Choroid plexus epithelial cell (primary cell): ENCODE measurements at regions not wholly inside any gene's neighbourhood (a gene's known extent, or its start where the extent isn't known, plus 50 kb on each side); places are given as distances from the start of the nearest gene placed in this dataset.
"Not testable (repeated sequence)": the region's sequence is repeated elsewhere in the genome, so short reads cannot be mapped to it uniquely, and the experiment has no call there.

ENCODE experiments used
- DNase-seq: peaks from one replicate; pipeline ENCODE4 v3.0.0-alpha.2; 2010; ENCODE audit warnings: low read depth
- H3K4me3 ChIP-seq: 2 replicates; pipeline ENCODE4 v1.5.1; 2011; ENCODE audit warnings: low read depth, mild to moderate bottlenecking, control low read depth, low read length, moderate library complexity
- CTCF ChIP-seq: conservative IDR thresholded peaks from 2 replicates; pipeline ENCODE4 v1.5.1; 2011; ENCODE audit warnings: low read depth, mild to moderate bottlenecking, control low read depth, inconsistent platforms, low read length, moderate library complexity

GRCh38 chr5:86460519-86460918 is 157.2 kb upstream of the COX7C start:
- no peak for TF ChIP-seq CTCF
- DNase-seq, result no peak
- H3K4me3 ChIP-seq, result no peak overlapping the region

- DNase-seq, result peak; percentile 1
- no peak for TF ChIP-seq CTCF
- H3K4me3 ChIP-seq, result no peak overlapping the region
These were observed 156.4 kb upstream of the COX7C start for GRCh38 chr5:86461169-86461956.

- no peak for TF ChIP-seq CTCF
- H3K4me3 ChIP-seq, result no peak overlapping the region
- DNase-seq, result no peak
These were observed 154.4 kb upstream of the COX7C start for GRCh38 chr5:86463339-86463738.

- no peak overlapping the region for H3K4me3 ChIP-seq
- DNase-seq, result no peak
- TF ChIP-seq CTCF, result no peak
These were observed 152.5 kb upstream of the COX7C start for GRCh38 chr5:86465052-86465838.

GRCh38 chr5:86466721-86467120 is 151.0 kb upstream of the COX7C start:
- not testable (repeated sequence) for H3K4me3 ChIP-seq, DNase-seq

GRCh38 chr5:86482008-86482407 is 135.7 kb upstream of the COX7C start:
- H3K4me3 ChIP-seq, result no peak overlapping the region
- no peak for DNase-seq
- no peak for TF ChIP-seq CTCF

- no peak for TF ChIP-seq CTCF
- no peak for DNase-seq
- no peak overlapping the region for H3K4me3 ChIP-seq
These were observed 124.0 kb upstream of the COX7C start for GRCh38 chr5:86493777-86494176.
